A673 (cell line): ENCODE measurements at regions not wholly inside any gene's neighbourhood (a gene's known extent, or its start where the extent isn't known, plus 50 kb on each side); places are given as distances from the start of the nearest gene placed in this dataset.

Experiments used
- CTCF ChIP-seq: fragments of 300-800, 200-600 bp; sonication (generic); conservative IDR thresholded peaks from 2 replicates; pipeline ENCODE4 v1.5.1; 2017; ENCODE audit warnings: low read depth, mild to moderate bottlenecking, antibody characterized with exemption, low read length, moderate library complexity, mixed read lengths
- EZH2 ChIP-seq: fragments of 200-600 bp; sonication (generic); IDR thresholded peaks from 2 replicates; pipeline ENCODE4 v1.6.1; 2017; ENCODE audit warnings: borderline replicate concordance, low read depth, mild to moderate bottlenecking, mixed read lengths, antibody characterized with exemption, low read length; ENCODE audit not compliant: poor library complexity, severe bottlenecking

GRCh38 chr1:30151826-30152225 lies 571.6 kb downstream of the MATN1 start:
- TF ChIP-seq CTCF (no peak), EZH2 (no peak)
